HG03103 (cell line): ENCODE measurements at regions not wholly inside any gene's neighbourhood (a gene's known extent, or its start where the extent isn't known, plus 50 kb on each side); places are given as distances from the start of the nearest gene placed in this dataset.

Experiments
- ATAC-seq: cut with Tn5 transposase; IDR thresholded peaks from one replicate; pipeline ENCODE4 v1.9.1; 2021; ENCODE audit warnings: low read depth; ENCODE audit not compliant: unreplicated experiment

DNA sequence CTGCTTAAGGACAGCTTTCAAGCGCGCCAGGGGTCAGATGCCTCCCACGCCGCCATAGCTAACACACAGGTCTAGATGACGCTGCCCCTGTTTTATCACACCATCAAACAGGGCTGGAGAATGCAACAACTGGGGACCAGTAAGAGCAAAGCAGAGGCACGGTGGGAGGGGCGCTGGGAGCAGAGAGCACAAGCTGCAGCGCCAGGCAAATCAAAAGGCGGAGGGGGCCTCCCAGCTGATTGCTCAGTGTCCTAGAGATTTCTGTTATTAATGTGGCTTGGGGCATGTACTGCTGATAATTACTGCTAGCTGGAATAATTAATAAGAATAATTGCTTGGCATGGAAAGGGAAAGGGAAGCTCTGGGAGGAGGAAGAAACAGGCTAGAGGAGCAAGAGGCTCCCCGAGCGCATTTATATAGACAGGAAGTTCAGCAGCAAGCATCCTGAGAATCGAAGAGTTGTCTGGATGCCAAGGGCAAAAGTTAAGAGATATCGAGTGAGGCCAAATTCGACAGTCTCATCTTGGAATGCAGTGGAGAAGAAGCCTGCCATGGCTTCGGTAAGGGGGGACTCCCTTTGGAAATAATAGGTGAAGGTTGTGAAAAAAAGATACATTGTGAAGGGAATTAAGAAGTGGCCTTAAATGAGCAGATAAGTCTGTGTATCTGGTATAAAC is 104.5 kb upstream of the ZNF521 start:
- ATAC-seq: no peak

DNA sequence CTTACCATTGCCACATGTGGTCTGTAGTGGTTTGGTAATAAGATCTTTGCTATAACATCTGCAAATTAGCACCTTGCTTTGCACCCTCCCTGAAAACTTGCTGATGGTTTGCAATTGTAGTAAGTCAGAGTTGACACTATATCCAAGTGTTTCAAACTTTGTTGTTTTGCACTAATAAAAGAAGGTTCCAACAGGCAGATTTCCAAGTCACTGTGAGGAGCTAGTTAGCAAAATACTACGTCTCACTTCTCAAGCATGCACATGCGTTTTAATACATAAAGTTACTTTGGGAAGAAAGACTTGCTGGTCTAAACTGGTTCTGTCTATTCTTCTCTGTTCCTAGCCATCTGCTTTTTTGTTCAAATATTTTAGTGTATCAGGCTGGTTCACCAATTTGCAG is 103.7 kb upstream of the ZNF521 start:
- ATAC-seq: no peak

DNA sequence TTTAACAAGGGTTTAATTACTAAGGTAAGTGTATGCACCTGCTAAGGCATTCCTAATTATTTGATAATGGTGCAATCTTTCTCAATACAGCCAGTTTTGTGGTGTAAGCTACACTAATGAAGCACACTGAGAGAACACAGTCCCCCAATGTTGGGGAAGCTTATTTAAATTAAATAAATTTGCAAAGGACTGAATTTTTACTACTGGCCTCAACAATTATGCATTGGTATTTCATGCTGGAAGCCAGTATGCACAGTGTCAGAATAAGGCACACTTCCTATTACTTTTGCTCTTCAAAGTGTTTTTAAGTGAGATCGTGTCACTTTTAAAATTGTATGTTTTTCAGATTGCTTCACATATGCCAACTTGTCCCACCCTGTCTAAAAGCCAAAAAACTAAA is 103.2 kb upstream of the ZNF521 start:
- no peak for ATAC-seq

DNA sequence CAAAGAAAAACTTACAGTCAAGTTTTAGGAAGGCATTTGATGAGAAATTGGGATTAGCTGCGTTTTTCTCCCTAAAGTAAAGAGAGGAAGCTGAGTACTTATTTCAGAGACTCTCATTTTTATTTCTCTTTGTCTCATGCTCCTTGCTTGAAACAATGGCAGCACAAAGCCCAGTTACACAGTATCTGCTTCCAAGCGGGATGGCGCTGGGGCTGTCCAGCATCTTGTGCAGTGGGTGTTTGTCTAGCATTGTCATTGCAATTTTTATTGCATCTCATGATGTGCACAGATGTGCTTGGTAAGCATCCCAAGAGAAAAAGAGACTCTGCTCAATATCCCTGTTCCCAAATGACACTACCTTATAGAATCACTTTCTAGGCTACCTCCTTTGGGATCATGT is 102.8 kb upstream of the ZNF521 start:
- ATAC-seq: no peak

DNA sequence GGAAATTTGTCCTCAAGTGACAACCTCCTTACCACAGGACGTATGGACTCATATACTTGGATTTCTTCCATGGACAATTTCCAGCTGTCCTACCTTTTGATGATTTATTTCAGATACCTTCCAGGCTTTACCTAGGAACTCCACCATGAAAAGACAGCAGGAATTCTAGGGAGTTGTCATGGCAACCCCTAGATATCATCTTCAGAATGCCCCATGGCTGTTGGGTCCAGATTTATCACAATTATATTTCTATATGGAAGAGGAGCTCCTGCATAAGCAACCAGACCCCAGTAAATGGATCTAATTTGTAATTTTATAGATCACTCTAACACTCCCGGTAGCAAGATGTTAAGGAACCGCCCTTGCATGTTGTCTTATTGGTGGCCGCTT is 102.3 kb upstream of the ZNF521 start:
- no peak for ATAC-seq

DNA sequence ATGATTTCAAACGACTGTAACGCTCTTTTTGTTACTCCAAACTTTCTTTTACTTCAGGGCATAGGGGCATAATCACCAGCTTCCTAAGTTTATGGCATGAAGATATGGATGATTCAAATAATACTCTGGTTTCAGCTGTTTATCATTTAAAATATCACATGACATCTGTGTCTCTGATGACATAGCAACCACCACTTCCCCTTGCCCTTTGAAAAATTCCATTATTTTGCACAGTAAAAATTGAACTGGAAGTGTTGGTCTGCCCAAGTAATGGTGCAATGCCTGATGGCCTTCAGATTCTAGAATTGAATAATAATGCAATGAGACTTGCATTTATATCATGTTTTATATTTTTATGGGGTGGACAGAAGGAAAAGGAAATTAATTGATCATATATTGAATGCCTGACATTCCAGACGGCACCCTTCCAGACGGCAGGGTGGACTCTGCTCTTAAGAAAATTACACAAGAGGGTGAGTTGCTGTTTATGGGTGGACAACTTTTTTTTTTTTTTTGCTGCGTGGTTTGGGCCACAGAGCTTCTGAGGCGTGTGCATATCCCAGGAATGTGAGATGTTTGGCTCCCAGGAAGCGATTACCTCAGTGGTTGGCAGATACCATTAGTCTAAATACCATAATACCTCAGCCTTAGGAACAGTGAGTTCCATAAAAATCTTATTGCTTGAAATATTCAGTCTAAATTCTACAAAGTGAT is 101.7 kb upstream of the ZNF521 start:
- no peak for ATAC-seq

DNA sequence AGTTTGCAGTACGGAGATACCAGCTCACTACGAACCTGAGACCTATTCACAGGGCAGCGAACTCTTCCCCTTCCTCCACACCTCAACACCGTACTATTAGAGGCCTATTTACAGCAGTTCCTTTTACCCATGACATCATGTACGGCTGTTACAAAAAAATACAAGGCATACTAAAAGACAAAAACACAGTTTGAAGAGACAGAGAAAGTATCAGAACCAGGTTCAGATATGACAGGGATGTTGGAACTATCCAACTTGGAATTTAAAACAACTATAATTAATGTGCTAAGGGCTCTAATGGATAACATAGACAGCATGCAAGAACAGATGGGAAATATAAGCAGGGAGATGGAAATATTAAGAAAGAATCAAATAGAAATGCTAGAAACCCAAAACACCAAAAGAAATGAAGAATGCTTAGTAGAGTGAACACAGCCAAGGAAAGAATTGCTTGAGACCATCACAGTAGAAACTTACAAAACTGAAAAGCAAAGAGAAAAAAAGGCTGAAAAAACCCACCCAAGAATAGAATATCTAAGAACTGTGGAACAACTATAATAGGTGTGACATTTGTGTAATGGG is 99.2 kb upstream of the ZNF521 start:
- ATAC-seq: no peak

DNA sequence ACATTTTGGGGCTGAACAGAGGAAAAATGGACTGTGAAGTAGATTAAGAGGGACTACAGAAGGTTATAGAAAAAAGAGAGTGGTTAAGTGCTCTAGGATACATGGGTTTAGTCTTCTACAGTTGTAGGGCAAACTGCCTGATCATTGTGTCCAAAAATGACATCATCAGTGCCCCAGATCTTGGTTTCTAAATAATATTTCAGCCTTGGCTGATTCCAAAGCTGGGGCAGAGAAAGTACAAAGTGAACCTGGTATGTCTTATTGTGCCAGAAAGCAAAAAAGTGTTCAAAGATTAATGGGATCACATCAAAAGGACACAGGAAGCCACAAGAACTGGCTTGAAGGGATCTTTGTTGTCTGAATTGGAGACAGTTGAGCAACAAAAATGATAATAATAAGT is 97.1 kb upstream of the ZNF521 start:
- ATAC-seq: no peak

DNA sequence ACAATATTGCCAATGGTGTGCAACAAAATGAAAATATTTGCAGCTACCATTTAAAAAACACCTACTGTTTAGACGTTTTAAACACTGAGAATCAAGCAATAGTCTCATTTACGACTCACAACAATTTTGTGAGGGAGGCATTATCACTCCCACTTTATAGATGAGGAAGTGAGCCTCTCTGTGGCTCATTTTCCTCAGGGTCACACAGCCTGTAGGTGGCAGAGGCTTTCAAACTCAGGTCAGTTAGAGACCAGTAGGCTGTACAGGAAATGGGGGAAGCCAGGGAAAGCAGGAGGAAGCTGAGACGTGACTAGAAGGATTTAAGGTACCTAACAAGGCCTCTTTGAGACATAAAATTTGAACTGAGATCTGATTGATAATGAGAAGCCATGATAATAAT is 95.0 kb upstream of the ZNF521 start:
- no peak for ATAC-seq

DNA sequence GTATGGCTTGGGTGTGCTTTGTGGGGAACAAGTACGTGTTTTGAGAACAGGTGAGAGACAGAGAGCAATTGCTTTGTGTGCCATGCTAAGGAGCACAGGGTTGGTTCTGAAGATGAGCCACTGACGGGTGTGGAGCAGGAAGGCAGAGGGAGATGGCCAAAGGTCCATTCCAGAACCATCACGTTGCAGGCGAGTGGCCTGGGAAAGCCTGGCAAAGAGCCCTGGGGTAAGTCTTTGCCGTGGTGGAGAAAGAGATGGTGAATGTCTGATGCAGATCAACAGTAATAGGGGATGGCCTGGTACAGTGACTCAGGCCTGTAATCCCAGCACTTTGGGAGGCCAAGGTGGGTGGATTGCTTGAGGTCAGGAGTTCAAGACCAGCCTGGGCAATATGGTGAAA is 93.5 kb upstream of the ZNF521 start:
- ATAC-seq: no peak

DNA sequence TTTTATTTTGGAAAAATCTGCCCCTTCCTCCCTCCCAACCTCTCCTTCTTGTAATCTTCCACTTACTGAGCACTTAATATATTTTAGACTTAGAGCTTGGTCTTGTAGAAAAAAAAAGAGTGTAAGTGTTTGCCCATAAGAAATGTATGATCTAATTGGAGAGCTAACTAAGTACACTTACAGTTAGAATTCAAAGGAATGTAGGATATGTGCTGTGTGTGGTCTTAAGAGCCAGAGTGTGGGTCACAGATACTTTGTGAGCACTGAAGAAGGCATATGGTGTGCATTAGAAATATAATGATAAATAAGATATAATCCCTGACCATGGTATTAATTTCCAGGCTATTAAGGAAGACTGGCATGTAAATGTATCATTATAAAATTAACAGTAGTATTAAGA is 91.8 kb upstream of the ZNF521 start:
- ATAC-seq: no peak

DNA sequence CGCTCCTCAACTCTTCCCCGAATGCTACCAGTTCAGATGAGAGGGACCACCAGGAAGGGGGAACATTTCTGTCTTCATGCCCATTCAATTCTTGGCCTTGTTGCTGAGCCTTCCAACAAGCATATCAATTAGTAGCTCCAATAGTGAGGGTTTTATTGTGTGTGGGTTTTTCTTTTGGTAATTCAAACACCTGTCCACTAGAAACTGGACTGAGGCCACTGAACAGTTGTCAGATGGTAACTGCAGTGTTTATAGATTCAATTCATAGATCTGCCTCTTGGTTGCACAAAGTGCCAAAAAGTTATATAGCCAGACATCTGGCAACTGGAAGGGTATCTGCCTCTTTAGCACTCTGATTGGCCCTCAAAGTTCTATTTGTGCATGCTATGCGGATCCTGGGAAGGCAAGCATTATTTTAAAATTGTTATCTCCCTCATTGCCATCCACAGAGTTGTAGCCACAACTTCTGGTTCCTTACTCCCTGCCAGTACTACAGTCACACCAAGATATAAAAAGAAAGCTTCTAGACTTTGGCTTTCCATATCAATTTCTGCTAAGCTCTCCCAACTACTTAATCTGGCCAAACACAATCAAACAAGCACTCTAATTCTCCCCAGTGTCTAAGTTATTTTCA is 83.3 kb upstream of the ZNF521 start:
- no peak for ATAC-seq

DNA sequence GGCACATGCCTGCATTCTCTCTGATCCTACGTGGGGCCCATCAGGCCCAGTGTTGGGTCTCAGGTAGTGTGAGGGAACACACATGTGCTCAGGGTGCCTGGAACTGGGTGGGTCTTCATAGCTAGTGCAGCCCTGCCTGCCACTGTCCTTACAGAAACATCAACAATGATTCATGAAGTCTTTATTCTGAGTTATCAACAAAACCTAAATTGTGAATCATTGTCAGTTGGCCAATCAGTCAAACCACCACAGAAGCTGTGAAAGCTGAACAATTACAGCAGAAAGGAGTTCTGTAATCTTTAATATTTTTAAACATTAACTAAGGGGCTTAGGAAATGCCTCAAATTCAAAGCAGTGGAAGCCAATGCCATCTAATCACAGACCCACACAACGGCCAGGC is 82.8 kb upstream of the ZNF521 start:
- no peak for ATAC-seq

DNA sequence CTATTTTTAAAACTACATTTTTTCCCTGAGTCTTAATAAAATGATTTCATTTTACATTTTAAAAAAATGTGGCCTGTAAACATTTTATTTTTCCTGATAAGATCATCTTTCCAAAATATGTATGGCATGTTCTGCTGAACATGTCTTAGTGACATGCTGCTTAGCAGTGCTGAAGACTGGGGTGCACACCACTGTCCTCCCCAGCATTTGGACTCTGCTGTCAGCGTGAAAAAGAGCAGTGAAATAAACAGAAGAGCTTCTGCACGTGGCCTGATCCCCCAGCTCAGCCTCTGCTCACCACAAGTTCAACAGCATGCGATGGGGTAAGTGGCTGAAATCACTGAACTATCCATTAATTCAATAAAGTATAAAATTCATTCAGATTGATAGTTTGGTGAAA is 81.6 kb upstream of the ZNF521 start:
- ATAC-seq: no peak

DNA sequence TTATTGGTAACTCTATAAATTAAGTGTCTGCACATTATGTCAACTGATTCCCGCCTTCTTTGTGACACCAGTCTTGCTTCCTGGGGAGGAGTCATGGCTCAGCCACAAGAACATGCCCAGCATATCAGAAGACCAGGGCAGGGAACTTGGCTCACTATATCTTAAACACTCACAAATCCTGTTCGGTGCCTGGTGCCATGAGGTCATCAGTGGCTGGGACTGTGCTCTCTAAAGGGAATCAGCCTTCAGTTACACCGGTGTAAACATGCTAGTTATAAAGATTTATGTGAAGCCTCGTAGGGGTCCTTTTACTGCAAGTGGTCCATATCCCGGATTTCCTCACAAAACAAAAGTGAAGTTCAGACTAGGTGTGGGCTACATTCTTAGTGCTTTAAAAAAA is 73.1 kb upstream of the ZNF521 start:
- ATAC-seq: no peak

DNA sequence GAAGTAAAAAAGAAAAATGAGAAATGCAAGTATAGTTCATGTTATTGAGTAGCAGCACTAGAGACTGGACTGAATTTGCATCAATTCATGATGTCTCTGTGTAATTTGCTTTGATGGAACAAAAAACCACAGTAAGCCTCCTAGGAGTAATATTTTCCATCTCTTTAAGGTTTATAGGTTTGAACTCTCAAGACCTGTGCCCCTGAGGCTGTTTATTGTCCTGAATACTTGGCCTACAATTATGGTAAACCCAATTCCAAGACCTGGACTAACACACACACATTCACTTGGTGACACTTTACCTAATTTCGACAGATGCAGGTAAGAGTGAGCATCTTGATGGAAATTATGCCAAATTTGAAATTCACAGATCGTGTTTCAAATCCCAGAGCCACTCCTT is 71.8 kb upstream of the ZNF521 start:
- ATAC-seq: no peak

DNA sequence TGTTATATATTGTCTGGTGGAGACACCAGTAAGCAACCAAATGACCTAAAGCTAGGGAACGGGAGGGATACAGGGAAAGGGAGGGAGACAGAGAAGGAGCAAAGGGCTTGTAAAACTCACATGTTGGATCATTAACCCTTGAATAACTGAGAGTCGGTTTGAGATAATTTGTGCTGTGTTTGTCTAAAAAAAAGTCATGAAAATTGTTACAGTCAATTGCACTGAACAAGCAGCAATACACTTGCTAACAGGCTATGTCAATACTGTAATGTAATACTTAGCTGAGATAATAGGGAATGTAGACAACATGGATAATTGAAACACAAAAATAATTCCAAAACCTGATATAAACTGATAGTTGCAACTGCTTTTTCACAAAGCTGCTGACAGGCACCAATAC is 71.3 kb upstream of the ZNF521 start:
- no peak for ATAC-seq

DNA sequence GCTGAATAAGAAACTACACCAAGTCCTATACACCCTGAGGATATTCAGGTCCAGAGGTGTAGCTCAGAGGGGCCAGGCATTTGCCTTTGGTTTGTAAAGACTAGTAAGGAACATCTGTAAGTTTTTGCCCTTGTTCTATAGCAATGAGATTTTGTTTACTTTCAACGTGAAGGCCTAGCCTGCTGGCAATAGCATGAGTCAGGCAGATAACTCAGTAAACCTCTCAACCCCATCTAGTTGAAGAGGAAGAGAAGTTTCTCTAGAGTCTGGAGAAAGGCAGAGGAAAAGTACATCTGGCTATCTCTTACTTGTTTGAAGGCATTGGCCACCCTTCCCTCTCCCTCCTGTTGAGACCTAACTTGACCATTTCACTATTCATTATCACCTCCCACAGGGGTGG is 70.3 kb upstream of the ZNF521 start:
- no peak for ATAC-seq

DNA sequence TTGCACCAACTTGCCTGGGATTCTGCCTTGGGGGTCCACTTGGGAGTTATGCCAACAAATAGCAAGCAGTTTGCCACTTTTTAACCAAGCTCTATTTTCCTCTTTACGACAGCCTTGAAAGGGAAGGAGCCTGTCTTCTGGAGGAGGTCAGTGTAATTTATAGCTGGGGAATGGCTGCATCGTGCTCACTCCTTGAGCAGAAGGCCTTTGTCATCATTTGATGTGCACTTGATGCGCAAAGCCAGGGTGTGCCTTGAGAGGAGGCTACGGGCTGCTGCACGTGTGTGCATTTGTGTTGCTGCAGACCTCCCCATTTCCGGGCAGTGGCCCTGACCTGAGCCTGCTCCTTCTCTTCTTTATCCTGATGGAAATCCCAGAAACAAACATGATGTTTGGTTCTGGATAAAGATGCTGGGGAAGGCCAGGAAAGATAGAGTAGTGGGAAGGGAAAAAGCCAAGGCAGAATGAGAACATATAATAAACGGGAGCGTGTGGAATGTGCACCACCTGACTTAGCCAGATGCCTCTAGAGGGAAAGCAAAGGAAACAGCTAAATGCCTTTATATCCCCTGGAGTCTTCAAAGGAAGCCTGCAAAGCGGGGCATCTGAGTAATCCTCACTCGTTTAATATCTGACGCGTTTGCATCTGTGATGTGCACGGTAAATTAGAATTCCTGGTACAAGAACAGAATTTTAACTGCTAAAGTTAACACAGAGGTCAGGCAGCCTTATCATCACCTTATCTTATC is 68.3 kb upstream of the ZNF521 start:
- no peak for ATAC-seq

DNA sequence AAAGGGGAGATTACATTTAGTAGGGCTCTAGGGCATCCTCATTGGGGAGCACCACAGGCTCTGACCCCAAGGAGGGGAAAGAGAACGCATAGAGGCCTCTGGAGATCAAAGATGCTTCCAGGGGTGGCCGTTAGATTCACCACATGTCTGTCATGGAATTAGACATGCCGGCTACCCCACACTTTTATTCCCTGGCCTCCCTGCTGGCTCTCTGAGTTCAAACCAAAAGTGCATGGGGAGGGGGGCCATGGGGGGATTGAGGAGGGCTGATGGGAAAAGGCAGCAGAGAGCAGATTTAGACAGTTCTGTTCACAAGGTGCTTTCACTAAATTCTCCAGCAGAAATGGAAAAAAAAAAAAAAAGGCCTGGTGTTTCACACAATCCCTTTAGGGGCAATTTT is 64.4 kb upstream of the ZNF521 start:
- no peak for ATAC-seq

DNA sequence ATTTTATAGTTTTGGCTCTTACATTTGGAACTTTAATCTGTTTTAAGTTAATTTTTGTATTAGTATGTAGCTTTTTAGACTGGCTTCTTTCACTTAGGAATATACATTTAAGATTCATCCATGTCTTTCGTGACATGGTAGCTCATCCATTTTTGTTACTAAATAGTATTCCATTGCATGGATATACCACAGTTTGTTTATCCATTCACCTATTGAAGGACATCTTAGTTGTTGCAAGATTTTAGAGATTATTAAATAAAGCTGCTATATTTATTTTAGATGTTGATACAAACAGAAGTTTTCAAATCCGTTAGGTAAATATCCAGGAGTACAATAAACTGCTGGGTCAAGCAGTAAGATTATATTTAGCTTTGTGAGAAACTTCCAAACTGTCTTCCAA is 58.0 kb upstream of the ZNF521 start:
- ATAC-seq: no peak
